Activated T-cell treated with anti-CD3 and anti-CD28 coated beads, Interleukin-2, amount 50 U/mL, for 72 hours (primary cell): ENCODE measurements at regions not wholly inside any gene's neighbourhood (a gene's known extent, or its start where the extent isn't known, plus 50 kb on each side); places are given as distances from the start of the nearest gene placed in this dataset.
"Not testable (repeated sequence)": the region's sequence is repeated elsewhere in the genome, so short reads cannot be mapped to it uniquely, and the experiment has no call there.

Source experiments
- ATAC-seq, 2 donors: fragments of 150-1000 bp; cut with Tn5 transposase; replicated peaks in 1 of 2; 2 replicates each; pipeline ENCODE4 v1.10.0; 2021; ENCODE audit warnings: moderate library complexity in 2 of 2, mild to moderate bottlenecking in 1 of 2
- DNase-seq, 2 donors: peaks; one replicate each; pipeline ENCODE4 v3.0.0; 2021 to 2022; ENCODE audit warnings: mixed read lengths in 1 of 2
- H3K27ac Mint-ChIP-seq: one replicate; pipeline ENCODE4 v1.8.0; 2022; ENCODE audit warnings: mild to moderate bottlenecking, moderate library complexity, mixed read lengths
- H3K27me3 Mint-ChIP-seq: one replicate; pipeline ENCODE4 v1.8.0; 2022; ENCODE audit warnings: low read depth, mixed read lengths
- H3K36me3 Mint-ChIP-seq, 2 donors: one replicate each; pipeline ENCODE4 v1.8.0; 2022; ENCODE audit warnings: mixed read lengths in 2 of 2, mild to moderate bottlenecking in 1 of 2; ENCODE audit not compliant: insufficient read depth in 2 of 2
- H3K4me1 Mint-ChIP-seq: one replicate; pipeline ENCODE4 v1.8.0; 2022; ENCODE audit warnings: low read depth, mixed read lengths
- H3K4me3 Mint-ChIP-seq, 2 donors: one replicate each; pipeline ENCODE4 v1.8.0; 2022; ENCODE audit warnings: mild to moderate bottlenecking in 2 of 2, mixed read lengths in 2 of 2, moderate library complexity in 2 of 2
- H3K9me3 Mint-ChIP-seq, 2 donors: one replicate each; pipeline ENCODE4 v1.8.0; 2022; ENCODE audit warnings: mixed read lengths in 2 of 2

GRCh38 chr3:191148131-191148530 is 50.9 kb upstream of the OSTN start:
- Mint-ChIP-seq H3K9me3 (peaks cover 4 to 6% of the 10 kb centered on the region in 2 donors), H3K27ac (no peak overlapping the region), H3K4me1 (no peaks in the 10 kb centered on the region), H3K36me3 (no peaks in the 10 kb centered on the region), H3K27me3 (no peaks in the 10 kb centered on the region), H3K4me3 (no peak overlapping the region)
- DNase-seq (no peak), ATAC-seq (no peak)

- DNase-seq (no peak), ATAC-seq (no peak)
- Mint-ChIP-seq H3K27me3 (no peaks in the 10 kb centered on the region), H3K4me3 (no peak overlapping the region), H3K36me3 (no peaks in the 10 kb centered on the region), H3K27ac (no peak overlapping the region), H3K9me3 (peaks cover 3 to 4% of the 10 kb centered on the region in 2 donors), H3K4me1 (no peaks in the 10 kb centered on the region)
These were observed 55.8 kb upstream of the OSTN start for GRCh38 chr3:191143224-191143623.

GRCh38 chr3:191141728-191142127 is 57.3 kb upstream of the OSTN start:
- Mint-ChIP-seq H3K4me3 (no peak overlapping the region), H3K27ac (no peak overlapping the region), H3K27me3 (no peaks in the 10 kb centered on the region), H3K36me3 (no peaks in the 10 kb centered on the region), H3K9me3 (peaks cover 3% of the 10 kb centered on the region in 2 donors), H3K4me1 (no peaks in the 10 kb centered on the region)
- ATAC-seq = no peak
- DNase-seq = no peak

GRCh38 chr3:191139736-191140135 is 59.3 kb upstream of the OSTN start:
- no peak overlapping the region for H3K27ac Mint-ChIP-seq
- peaks cover 1 to 5% of the 10 kb centered on the region in 2 donors for H3K9me3 Mint-ChIP-seq
- H3K27me3 Mint-ChIP-seq = no peaks in the 10 kb centered on the region
- no peak overlapping the region for H3K4me3 Mint-ChIP-seq
- DNase-seq (no peak), ATAC-seq (no peak)
- peaks cover 0 to 4% of the 10 kb centered on the region in 2 donors for H3K36me3 Mint-ChIP-seq
- H3K4me1 Mint-ChIP-seq = no peaks in the 10 kb centered on the region

GRCh38 chr3:191138937-191139336 is 60.1 kb upstream of the OSTN start:
- no peak overlapping the region for H3K27ac Mint-ChIP-seq
- ATAC-seq (no peak), DNase-seq (no peak)
- no peak overlapping the region for H3K4me3 Mint-ChIP-seq
- H3K4me1 Mint-ChIP-seq = no peaks in the 10 kb centered on the region
- H3K9me3 Mint-ChIP-seq = peaks cover 1 to 5% of the 10 kb centered on the region in 2 donors
- H3K27me3 Mint-ChIP-seq = no peaks in the 10 kb centered on the region
- H3K36me3 Mint-ChIP-seq = peaks cover 0 to 4% of the 10 kb centered on the region in 2 donors

- Mint-ChIP-seq H3K4me3 (no peak overlapping the region), H3K27ac (no peak overlapping the region), H3K36me3 (peaks cover 0 to 4% of the 10 kb centered on the region in 2 donors), H3K27me3 (no peaks in the 10 kb centered on the region), H3K4me1 (no peaks in the 10 kb centered on the region), H3K9me3 (peaks cover 1 to 5% of the 10 kb centered on the region in 2 donors)
- DNase-seq (no peak), ATAC-seq (no peak)
These were observed 61.3 kb upstream of the OSTN start for GRCh38 chr3:191137708-191138107.

- Mint-ChIP-seq H3K4me3 (no peak overlapping the region), H3K27ac (no peak overlapping the region), H3K4me1 (no peaks in the 10 kb centered on the region), H3K9me3 (peaks cover 1 to 5% of the 10 kb centered on the region in 2 donors), H3K36me3 (peaks cover 0 to 4% of the 10 kb centered on the region in 2 donors), H3K27me3 (no peaks in the 10 kb centered on the region)
- ATAC-seq (no peak), DNase-seq (no peak)
These were observed 62.7 kb upstream of the OSTN start for GRCh38 chr3:191136347-191136746.

- Mint-ChIP-seq H3K27me3 (no peaks in the 10 kb centered on the region), H3K27ac (no peak overlapping the region), H3K4me1 (no peaks in the 10 kb centered on the region), H3K9me3 (peaks cover 3 to 7% of the 10 kb centered on the region in 2 donors), H3K36me3 (peaks cover 0 to 4% of the 10 kb centered on the region in 2 donors), H3K4me3 (no peak overlapping the region)
- no peak for DNase-seq
- ATAC-seq = no peak
These were observed 63.9 kb upstream of the OSTN start for GRCh38 chr3:191135175-191135574.

- no peak overlapping the region for H3K27ac Mint-ChIP-seq
- no peak for ATAC-seq
These were observed 65.7 kb upstream of the OSTN start for GRCh38 chr3:191133359-191133758.

GRCh38 chr3:191131305-191131704 is 67.7 kb upstream of the OSTN start:
- no peak overlapping the region for H3K4me3 Mint-ChIP-seq
- H3K4me1 Mint-ChIP-seq = no peaks in the 10 kb centered on the region
- no peak overlapping the region for H3K27ac Mint-ChIP-seq
- peaks cover 3 to 5% of the 10 kb centered on the region in 2 donors for H3K9me3 Mint-ChIP-seq
- DNase-seq (no peak), ATAC-seq (no peak)
- no peaks in the 10 kb centered on the region for H3K27me3 Mint-ChIP-seq
- H3K36me3 Mint-ChIP-seq = peaks cover 0 to 2% of the 10 kb centered on the region in 2 donors

More at GRCh38 chr3:191133359-191133758, 65.7 kb upstream of the OSTN start:
- Mint-ChIP-seq H3K9me3 (peaks cover 3 to 7% of the 10 kb centered on the region in 2 donors), H3K36me3 (peaks cover 0 to 4% of the 10 kb centered on the region in 2 donors), H3K4me1 (no peaks in the 10 kb centered on the region), H3K27me3 (no peaks in the 10 kb centered on the region), H3K4me3 (no peak overlapping the region)
- DNase-seq = no peak

- not testable (repeated sequence) for H3K27ac Mint-ChIP-seq, H3K9me3 Mint-ChIP-seq, H3K4me1 Mint-ChIP-seq, H3K36me3 Mint-ChIP-seq, H3K27me3 Mint-ChIP-seq, DNase-seq, H3K4me3 Mint-ChIP-seq, ATAC-seq
These were observed 74.2 kb upstream of the OSTN start for GRCh38 chr3:191124891-191125290.

GRCh38 chr3:191123946-191124345 is 75.1 kb upstream of the OSTN start:
- no peaks in the 10 kb centered on the region for H3K36me3 Mint-ChIP-seq
- no peaks in the 10 kb centered on the region for H3K27me3 Mint-ChIP-seq
- no peak for DNase-seq
- peaks cover 0 to 2% of the 10 kb centered on the region in 2 donors for H3K9me3 Mint-ChIP-seq
- no peaks in the 10 kb centered on the region for H3K4me1 Mint-ChIP-seq
- no peak for ATAC-seq
- H3K27ac Mint-ChIP-seq = no peak overlapping the region
- H3K4me3 Mint-ChIP-seq = no peak overlapping the region

GRCh38 chr3:191123231-191123630 is 75.8 kb upstream of the OSTN start:
- no peaks in the 10 kb centered on the region for H3K36me3 Mint-ChIP-seq
- peaks cover 0 to 2% of the 10 kb centered on the region in 2 donors for H3K9me3 Mint-ChIP-seq
- H3K4me3 Mint-ChIP-seq = no peak overlapping the region
- no peak for DNase-seq
- H3K27ac Mint-ChIP-seq = no peak overlapping the region
- no peaks in the 10 kb centered on the region for H3K27me3 Mint-ChIP-seq
- no peaks in the 10 kb centered on the region for H3K4me1 Mint-ChIP-seq
- ATAC-seq = no peak

- ATAC-seq (no peak), DNase-seq (no peak)
- Mint-ChIP-seq H3K36me3 (no peaks in the 10 kb centered on the region), H3K27me3 (no peaks in the 10 kb centered on the region), H3K4me1 (no peaks in the 10 kb centered on the region), H3K4me3 (no peak overlapping the region), H3K27ac (no peak overlapping the region), H3K9me3 (peaks cover 0 to 2% of the 10 kb centered on the region in 2 donors)
These were observed 78.4 kb upstream of the OSTN start for GRCh38 chr3:191120447-191121298.
